ENCODE measurements at regions not wholly inside any gene's neighbourhood (a gene's known extent, or its start where the extent isn't known, plus 50 kb on each side); places are given as distances from the start of the nearest gene placed in this dataset.

DNA sequence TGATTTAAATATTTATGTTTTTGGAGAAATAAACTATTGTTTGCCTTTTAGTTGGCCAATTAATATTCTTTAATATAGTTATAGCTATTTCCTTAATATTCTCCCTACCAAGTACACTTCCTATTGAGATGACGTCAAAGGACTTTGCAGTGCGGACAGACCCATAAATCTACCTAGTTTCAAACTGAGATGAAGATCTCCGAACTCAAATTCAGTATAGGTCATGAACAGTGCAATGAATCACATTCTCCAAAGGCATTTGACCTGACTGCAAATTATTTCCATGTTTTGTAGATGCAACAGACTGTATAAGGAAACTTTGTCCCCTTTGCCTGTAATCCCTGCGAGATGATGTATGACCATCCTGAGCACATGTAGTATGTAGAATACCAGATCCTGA lies 342.6 kb upstream of the FIGN start:
- no peak for DNase-seq

GRCh38 chr2:164073101-164074074 lies 337.6 kb upstream of the FIGN start:
- no peak for DNase-seq

DNA sequence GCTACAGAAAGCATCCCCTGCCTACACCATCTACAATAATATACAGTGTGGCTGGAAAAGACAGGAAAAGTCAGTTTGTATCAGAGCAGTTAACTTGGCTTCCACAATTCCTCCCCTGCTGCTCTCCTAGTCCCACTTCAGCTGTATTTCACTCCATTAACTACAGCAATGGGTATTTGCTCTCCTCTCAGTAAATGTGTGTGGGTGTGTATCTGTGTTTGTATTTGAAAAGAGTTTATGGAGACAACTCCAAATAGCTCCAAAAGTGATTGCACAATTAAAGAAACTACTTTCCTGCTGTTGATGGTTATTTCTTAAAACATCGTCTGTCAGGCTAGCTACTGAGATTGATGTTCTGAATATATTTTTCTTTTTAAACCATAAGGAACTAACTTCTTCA lies 333.7 kb upstream of the FIGN start:
- DNase-seq = peak; percentile 29

DNA sequence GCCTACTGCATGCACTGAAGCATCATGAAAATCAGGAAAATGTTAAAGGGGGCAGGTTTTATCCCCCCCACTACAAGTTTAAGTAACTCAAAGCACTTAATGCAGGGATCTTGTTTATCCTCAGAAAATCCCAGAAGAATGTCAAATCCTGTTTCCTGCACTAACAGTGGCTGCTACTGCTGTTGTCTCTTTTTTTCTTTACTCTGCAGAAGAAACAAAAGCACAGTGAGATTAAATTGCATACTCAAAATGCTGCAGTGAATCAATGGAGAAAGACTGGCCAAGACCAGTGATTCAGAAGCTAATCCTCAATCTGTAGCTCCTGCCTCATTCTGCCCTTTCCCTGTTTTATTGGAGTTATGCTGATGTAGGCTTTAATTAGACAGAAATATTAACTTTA lies 332.3 kb upstream of the FIGN start:
- no peak for DNase-seq

DNA sequence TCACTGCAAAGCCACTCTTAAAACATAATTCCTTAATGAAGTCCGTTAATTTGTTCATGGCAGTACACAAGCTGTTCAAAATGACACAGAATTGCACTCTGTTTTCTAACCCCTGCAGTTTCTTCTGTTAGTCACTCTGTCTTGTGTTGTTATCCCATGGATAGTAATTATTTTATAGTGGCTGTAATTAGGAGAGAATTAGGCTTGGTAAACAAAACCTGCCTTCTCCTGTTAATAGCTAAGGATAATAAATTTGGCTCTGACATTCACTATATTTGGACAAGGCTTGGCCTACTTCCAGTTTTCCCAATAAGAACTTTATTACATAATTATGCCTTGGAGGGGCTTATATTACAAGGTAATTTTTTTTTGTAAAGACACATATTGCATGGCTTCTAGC lies 330.3 kb upstream of the FIGN start:
- peak; percentile 61 for DNase-seq

DNA sequence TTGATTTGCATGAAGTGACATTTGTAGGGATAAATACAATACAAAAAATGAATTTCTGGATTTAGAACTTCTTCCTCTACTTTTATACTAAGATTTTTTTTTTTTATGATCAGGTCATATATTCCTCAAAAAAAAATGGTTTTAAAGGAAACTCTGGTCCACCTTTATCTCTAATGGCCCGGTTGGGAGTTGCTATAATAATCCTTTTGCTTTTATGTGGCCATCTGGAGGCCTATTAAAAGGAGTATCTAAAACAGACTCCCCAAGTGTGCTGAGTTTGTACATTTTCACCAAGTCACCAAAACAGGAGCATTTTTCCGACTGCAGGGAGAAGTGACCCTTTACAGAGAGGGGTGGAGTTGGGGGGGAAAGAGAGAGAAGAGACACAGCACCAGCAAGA lies 329.2 kb upstream of the FIGN start:
- no peak for DNase-seq

DNA sequence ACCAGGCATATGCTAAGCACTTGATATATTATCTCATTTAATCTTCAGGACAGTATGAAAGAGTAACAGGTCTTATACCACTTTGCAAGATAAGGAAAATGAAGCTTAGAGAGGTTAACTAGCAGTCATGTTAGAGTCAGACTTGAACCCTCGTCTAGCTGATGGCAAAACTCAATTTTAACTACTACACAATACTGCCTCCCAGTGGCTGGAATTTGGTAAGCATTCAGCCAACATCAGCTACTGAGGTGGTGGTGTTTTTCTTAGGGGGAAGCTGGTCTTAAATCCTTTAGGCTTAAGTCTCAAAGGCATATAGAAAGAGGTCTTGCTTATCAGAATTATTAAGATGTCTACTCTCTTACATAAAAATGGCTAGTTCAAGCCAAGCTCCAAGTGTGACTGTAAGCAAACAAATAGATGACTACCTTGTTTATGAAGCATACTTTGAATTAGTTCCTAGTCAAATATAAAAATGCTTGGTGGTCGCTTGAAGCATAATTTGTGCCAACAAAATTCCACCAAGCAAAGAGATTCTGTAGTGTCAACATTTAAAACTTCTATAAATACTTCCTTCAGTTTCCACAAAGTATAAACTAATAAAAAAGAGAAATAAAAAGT lies 325.4 kb upstream of the FIGN start:
- DNase-seq = no peak

DNA sequence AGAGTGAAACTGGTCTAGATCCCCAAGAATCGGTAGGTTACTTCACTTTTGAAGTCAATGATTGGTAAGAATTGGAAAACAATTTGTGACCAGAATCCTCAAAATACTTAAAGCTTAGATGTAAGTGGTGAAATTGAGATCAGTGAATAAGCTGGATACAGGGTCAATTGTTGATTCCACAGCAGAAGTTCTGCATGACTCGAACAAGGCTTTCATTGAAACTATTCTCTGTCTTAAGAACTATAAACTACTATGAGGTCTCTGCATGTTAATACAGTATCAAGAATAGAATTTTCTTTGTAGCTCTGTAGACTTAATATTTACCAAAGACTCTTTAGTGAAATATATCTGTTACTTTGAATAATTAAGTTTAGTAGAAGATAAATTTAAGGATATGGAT lies 324.2 kb upstream of the FIGN start:
- no peak for DNase-seq

DNA sequence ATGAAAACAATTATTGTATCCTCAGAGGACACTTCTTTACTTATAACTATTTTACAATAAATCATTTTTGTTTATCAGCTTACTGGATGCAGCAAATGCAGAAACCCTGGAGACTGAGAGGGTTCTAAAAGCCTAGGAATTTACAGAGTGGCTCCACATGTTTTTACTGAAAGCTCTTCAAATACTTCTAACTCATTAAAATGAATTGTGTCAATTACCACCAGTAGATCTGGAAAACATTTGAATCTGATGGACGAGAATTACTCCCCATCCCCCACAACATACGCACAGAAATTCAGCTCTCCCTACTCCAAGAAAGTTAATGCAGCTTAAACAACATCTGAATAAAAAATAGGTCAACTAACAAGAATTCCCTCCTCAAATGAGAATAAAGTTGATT lies 319.8 kb upstream of the FIGN start:
- DNase-seq = no peak

- no peak for DNase-seq
Measured at GRCh38 chr2:164054651-164055050, 318.8 kb upstream of the FIGN start.

DNA sequence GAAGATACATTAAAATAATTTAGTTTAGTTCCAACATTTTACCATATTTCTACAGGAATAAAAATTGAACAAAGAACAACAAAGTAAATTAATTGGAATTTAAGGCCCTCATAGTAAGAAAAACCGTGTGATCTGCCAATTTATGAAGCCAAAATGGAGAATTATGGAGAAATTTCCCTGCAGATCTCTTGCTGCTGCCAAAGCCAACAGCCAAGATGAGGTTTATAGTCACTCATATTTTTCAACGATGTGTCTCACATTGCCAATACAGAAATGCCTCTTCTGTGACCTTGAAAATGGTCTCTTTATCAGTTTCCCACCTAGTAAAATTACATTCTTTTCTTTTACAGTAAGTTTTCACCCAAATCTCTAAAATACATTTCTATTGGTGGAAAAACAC lies 317.2 kb upstream of the FIGN start:
- no peak for DNase-seq

DNA sequence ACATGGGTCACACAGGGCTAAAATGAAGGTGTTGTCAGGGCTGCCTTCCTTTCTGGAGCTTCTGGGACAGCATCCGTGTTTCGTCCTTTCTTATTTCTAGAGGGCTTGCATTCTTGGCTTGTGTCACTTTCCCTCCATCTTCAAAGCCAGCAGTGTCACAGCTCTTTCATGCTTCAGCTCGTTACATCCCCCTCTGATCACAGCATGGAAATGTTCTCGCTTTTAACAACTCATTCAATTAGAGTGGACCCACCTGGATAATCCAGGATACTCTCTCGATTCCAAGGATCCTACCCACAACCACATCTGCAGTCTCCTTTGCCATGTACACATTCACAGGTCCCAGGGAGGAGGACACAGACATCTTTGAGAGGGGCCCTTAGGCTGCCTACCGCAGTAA lies 316.2 kb upstream of the FIGN start:
- no peak for DNase-seq

GRCh38 chr2:164048729-164049128 lies 312.9 kb upstream of the FIGN start:
- no peak for DNase-seq

DNA sequence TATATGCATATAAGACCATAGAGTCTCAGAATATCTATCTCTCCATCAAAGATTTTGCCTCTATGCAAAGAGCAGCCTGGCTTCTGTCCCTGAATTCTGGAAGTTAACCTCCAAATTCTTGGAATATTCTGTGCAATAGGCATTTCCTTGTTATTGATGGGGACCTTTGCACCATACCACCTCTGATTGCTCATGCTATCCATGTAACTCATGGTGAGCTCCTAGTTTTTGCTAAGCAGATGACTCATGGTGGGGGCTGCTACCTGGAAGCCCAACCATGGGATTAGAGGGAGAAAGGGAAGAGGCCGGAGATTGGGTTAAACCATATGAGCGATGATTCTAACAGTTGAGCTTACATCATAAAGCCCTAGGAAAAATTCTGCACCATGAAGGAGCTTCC lies 310.2 kb upstream of the FIGN start:
- DNase-seq = no peak

DNA sequence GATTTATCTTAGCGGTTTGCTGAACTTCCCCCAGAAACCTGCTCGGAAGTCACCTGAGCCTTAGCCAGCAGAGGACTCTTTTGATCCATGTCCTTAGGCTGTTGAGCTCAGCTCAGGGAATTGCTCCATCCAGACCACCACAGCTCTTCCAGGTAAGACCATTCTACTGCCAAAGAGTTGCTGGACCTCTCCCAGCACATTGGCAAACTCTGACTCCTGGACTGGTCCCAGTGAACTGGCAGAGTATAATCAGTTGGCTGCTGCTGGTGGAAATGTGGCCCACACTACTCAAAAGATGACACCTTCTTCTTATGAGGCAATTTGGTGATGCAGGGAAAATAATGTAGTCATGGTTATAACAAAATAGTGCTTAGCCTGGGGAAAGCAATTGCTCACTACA lies 308.8 kb upstream of the FIGN start:
- no peak for DNase-seq

- no peak for DNase-seq
Measured at GRCh38 chr2:164039270-164039669, 303.5 kb upstream of the FIGN start.

DNA sequence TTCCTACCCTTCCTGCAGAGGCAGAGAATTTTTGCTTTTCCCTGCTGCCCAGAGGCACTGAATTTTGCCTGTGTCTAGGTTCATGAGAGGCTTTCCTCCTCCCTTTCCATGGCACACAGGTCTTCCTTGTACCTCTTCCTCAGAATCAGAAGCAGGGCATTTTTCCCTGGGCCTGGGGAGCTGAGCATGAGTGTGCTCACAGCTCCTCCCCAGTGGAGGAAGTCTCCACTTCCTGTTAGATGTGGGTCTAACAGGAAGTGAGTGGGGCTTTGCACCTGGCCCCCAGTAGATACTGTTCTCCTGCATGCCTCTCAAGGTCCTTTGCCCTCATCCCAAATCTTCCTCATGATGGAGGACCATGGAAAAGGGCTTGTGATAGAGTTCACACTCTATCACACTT lies 297.2 kb upstream of the FIGN start:
- DNase-seq = no peak

DNA sequence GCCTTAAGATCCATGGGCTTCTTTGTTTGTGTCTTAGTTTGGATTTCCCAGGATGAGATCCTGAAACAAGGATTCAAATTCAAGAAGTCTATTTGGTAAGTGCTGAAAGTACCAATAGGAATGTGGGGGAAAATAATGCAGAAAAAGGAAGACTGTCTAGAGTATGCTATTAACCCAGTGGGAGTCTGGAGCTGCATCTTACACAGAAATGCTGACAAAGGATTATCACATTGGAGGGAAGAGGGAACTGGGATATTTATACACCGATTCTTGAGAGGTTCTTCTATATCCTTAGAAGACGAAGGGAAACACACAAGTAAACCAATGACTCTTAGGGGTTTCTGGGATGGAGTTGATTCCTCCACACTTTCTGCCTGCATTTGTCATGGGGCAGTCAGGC lies 294.8 kb upstream of the FIGN start:
- no peak for DNase-seq

GRCh38 chr2:164028814-164029534 lies 293.2 kb upstream of the FIGN start:
- DNase-seq = no peak

DNA sequence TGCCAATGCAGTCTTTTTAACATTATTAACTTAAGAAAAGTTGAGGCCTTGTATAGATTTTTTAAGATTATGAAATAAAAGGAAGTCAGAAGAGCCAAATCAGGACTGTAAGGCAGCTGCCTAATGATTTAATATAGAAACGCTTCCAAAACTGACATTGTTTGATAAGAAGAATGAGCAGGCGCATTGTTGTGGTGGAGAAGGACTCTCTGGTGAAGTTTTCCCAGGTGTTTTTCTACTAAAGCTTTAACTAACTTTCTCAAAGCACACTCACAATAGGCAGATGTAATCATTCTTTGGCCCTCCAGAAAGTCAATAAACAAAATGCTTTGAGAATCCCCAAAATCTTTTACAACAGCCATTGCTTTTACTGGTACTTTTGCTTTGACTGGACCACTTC lies 288.6 kb upstream of the FIGN start:
- no peak for DNase-seq

DNA sequence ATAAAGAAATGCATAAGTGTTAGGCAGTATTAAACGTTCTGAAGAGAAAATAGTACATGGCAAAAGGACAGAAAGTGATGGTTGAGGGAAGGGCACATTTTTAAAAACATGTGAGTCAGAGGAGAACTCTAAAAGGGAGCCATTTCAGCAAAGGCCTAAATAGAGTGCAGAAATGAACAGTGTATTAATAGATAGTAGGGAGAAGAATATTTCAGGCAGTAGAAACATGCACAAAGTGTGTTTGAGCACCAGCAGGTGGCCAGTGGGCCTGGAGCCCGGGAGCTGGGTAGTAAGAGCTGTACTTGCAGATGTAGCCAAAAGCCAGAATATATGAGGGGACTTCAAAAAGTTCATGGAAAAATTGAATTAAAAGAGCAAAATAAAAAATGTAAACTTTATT lies 288.1 kb upstream of the FIGN start:
- DNase-seq = no peak

DNA sequence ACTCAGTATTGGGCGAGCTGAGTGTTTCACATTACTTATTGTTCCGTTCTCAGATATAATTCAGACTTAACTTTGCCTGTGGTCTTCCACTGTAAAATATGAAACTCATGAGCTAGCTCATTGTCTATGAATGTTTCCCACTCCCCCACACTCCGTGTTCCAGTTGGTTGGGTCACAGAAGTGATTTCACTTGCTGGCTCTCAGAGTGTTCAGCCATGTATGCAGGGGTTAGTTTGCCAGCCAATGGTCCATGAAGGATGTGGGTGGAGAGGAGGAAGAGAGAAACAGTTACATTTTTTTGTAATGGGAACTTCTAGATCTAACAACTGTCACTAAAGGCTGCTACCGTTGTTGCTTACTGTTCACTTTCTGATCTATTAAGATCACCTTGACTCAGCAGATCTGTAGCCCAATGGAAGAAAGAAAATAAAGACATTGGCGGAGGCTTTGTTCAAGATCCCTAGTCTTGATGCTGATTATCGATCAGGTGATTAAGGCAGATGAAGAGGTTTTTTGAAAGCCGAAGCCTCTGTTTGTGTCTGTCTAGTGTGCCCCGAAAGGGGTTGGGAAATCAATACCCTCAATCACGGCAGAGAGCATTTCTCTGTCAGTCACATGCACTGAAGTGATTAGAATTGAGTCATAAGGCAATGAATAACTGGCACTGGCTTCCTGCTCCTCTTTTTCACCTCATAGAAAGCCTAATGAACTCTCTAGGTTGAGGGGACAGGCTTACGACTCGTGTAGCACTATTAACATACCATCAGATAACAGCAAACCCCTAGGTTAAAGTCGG lies 279.7 kb upstream of the FIGN start:
- no peak for DNase-seq

DNA sequence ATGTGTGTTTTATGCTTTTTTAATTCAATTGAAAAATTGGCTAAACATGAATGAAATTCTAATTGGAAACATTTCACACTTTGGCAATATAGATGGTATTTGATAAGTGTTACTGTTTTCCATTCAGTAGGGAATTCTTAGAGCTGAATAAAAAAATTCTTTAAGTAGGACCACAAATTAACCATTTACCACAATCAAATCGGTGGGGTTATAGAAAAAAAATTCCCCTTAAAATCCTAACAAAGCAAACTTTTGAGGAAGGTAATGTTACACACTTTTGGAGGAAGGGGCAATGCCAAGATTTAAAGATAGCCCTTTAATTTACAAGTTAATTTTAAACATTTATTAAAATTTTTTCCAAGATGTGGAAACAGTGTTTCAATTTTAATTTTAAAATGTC lies 279.0 kb upstream of the FIGN start:
- no peak for DNase-seq

All from DMS153 (cell line).